Stomach (tissue), 8 donors: ENCODE measurements at regions not wholly inside any gene's neighbourhood (a gene's known extent, or its start where the extent isn't known, plus 50 kb on each side); places are given as distances from the start of the nearest gene placed in this dataset.

Experiments used
- DNase-seq, 2 donors: peaks; one replicate each; pipeline versions ENCODE4 v3.0.0 to v3.0.0-alpha.2; 2013 to 2019
- H3K27ac ChIP-seq, 5 donors: fragments of 200-600 bp in 4 of 5; sonication (generic) in 4 of 5; one replicate each; pipeline ENCODE4 v1.5.1; 2013 to 2019; ENCODE audit warnings: mild to moderate bottlenecking in 1 of 5, moderate library complexity in 1 of 5
- H3K27me3 ChIP-seq, 3 donors: fragments of 200-600 bp; sonication (generic); one replicate each; pipeline ENCODE4 v1.5.1; 2017 to 2019; ENCODE audit warnings: mixed run types in 1 of 3
- H3K36me3 ChIP-seq, 4 donors: fragments of 200-600 bp; sonication (generic); 1 replicate in 3 of 4; 2 replicates in 1 of 4; pipeline ENCODE4 v1.5.1; 2016 to 2019
- H3K4me1 ChIP-seq, 4 donors: fragments of 200-600 bp; sonication (generic); one replicate each; pipeline ENCODE4 v1.5.1; 2016 to 2019
- H3K4me3 ChIP-seq, 4 donors: fragments of 200-600 bp; sonication (generic) in 3 of 4; one replicate each; pipeline ENCODE4 v1.5.1; 2016 to 2019; ENCODE audit warnings: mild to moderate bottlenecking in 1 of 4
- H3K9me3 ChIP-seq, 4 donors: fragments of 200-600 bp; sonication (generic); one replicate each; pipeline ENCODE4 v1.5.1; 2016 to 2019
- EP300 ChIP-seq: sonication (generic); formaldehyde crosslinking; IDR thresholded peaks from one replicate; pipeline ENCODE4 v1.6.1; 2017; ENCODE audit warnings: antibody characterized with exemption
- POLR2A ChIP-seq, 4 donors: fragments of 450-650 bp; IDR thresholded peaks; one replicate each; pipeline ENCODE4 v1.6.1; 2016; ENCODE audit warnings: antibody characterized with exemption in 4 of 4, control low read depth in 2 of 4, mild to moderate bottlenecking in 1 of 4, moderate library complexity in 1 of 4
- POLR2AphosphoS5 ChIP-seq, 3 donors: sonication (generic); formaldehyde crosslinking; IDR thresholded peaks; one replicate each; pipeline ENCODE4 v1.6.1; 2016; ENCODE audit warnings: antibody characterized with exemption in 3 of 3
- WGBS, 5 donors: extraction: QIAGEN DNeasy Blood & Tissue Kit in 3 of 5; methylation state at CpG; one replicate each; pipeline versions ENCODE4 v1.1.5 to v1.1.7; 2013 to 2018; 5-methylcytosine and 5-hydroxymethylcytosine counted together
- intact Hi-C: fragments of 100-400 bp; cut with DNase I; formaldehyde crosslinking; loops from one replicate; pipeline ENCODE4 v1.15.1; 2023; ENCODE audit warnings: low total_unique reads
- TF ChIP-seq, protein P1 (sequence below), 7 experiments: fragments of 450-650 bp in 4 of 7; fragments of 200-600 bp in 3 of 7; sonication (generic) in 3 of 7; IDR thresholded peaks; one replicate each; pipeline ENCODE4 v1.5.1; 2016 to 2019; ENCODE audit warnings: antibody characterized with exemption in 7 of 7, control low read depth in 2 of 7, mild to moderate bottlenecking in 1 of 7
- donor health status: healthy with polysubstance abuse.
- donor health status: Bipolar disorder and iron deficiency.
- donor health status: healthy.

DNA sequence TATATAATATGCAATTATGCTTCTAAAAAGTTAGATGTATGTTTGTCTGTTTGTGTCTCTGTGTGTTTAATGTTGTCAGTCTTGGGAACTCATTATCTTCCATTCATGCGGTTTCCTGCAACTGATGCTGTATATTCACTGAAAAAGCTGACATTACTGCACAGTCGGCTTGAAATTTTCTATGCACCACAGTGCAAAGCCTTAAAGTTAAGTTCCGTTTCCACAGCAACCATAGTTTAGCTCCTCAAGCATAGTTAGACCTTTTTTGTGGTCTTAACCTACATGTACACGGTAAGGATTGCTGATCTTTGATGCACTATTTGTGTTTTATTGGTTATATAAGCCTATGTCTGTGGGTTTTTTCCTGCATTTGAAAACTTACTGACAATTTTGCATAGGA is 309.4 kb downstream of the KCNC2 start:
- no peak overlapping the region for H3K4me3 ChIP-seq
- H3K9me3 ChIP-seq: no peaks in the 10 kb centered on the region
- intact Hi-C loops: no loop called here
- H3K27me3 ChIP-seq: no peaks in the 10 kb centered on the region
- 82 to 86% (median 83%) methylated on average over 4 of the region's 4 CpGs for WGBS, 5 donors
- no peaks in the 10 kb centered on the region for H3K4me1 ChIP-seq
- no peak overlapping the region for H3K27ac ChIP-seq
- peak in 1 of 2 donors; percentile 7 for DNase-seq
- no peaks in the 10 kb centered on the region for H3K36me3 ChIP-seq
- TF ChIP-seq EP300: no peak
- TF ChIP-seq POLR2A (IDR thresholded peaks at IDR 0.05): no peak
- TF ChIP-seq, protein P1, sequence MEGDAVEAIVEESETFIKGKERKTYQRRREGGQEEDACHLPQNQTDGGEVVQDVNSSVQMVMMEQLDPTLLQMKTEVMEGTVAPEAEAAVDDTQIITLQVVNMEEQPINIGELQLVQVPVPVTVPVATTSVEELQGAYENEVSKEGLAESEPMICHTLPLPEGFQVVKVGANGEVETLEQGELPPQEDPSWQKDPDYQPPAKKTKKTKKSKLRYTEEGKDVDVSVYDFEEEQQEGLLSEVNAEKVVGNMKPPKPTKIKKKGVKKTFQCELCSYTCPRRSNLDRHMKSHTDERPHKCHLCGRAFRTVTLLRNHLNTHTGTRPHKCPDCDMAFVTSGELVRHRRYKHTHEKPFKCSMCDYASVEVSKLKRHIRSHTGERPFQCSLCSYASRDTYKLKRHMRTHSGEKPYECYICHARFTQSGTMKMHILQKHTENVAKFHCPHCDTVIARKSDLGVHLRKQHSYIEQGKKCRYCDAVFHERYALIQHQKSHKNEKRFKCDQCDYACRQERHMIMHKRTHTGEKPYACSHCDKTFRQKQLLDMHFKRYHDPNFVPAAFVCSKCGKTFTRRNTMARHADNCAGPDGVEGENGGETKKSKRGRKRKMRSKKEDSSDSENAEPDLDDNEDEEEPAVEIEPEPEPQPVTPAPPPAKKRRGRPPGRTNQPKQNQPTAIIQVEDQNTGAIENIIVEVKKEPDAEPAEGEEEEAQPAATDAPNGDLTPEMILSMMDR (IDR thresholded peaks at IDR 0.05): no peak
- no peak for TF ChIP-seq POLR2AphosphoS5 (IDR thresholded peaks at IDR 0.05)

DNA sequence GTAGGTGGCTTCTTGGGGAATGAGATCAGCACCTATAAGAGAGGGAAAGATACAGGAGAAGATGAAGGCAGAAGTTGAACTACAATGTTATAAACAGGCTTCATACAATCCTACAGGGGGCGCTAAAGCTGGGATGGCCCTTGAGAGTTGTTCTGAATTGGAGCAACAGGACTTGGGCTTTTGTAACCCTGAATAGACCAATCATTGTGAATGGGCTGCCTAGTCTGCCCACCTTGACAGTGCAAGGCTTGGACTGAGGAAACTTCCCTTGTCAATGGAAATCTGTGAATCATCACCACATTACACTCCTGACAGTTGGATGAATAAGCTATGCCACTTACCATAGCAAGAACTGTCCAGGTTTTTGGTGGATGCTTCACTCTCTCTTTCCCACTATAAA is 306.1 kb downstream of the KCNC2 start:
- no peak overlapping the region for H3K4me3 ChIP-seq
- H3K27ac ChIP-seq: no peak overlapping the region
- 0 to 14% (median 8%) methylated on average over 1 of the region's 1 CpG for WGBS, 5 donors
- no peaks in the 10 kb centered on the region for H3K27me3 ChIP-seq
- DNase-seq: no peak
- intact Hi-C loops: no loop called here
- no peaks in the 10 kb centered on the region for H3K9me3 ChIP-seq
- TF ChIP-seq, protein P1 (IDR thresholded peaks at IDR 0.05): no peak
- TF ChIP-seq POLR2A (IDR thresholded peaks at IDR 0.05) (no peak), POLR2AphosphoS5 (IDR thresholded peaks at IDR 0.05) (no peak), EP300 (no peak)
- no peaks in the 10 kb centered on the region for H3K4me1 ChIP-seq
- H3K36me3 ChIP-seq: no peaks in the 10 kb centered on the region

DNA sequence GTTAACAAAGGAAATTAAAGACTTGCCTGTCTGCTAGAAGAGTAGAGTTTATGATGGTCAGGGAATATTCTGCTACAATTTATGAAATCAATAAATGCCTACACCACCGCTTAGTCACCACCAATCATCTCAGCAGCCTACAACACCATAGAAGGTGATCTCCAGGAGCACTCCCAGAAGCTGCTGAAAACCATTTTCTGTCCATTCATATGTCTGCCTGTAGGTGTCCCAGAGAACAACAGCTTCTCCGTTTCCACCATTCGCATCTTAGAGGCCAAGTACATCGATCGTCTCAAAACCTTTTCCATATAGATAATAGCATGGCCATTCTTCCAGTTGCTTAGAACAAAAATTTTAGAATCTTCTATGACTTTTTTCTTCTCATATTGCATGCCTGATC is 303.4 kb downstream of the KCNC2 start:
- WGBS, 5 donors: 89 to 97% (median 94%) methylated on average over 5 of the region's 5 CpGs
- no peak overlapping the region for H3K27ac ChIP-seq
- no peaks in the 10 kb centered on the region for H3K27me3 ChIP-seq
- no peaks in the 10 kb centered on the region for H3K9me3 ChIP-seq
- DNase-seq: no peak
- no peak for TF ChIP-seq POLR2AphosphoS5 (IDR thresholded peaks at IDR 0.05)
- TF ChIP-seq, protein P1 (IDR thresholded peaks at IDR 0.05): no peak
- TF ChIP-seq EP300: no peak
- TF ChIP-seq POLR2A (IDR thresholded peaks at IDR 0.05): no peak
- no peak overlapping the region for H3K4me3 ChIP-seq
- intact Hi-C loops: no loop called here
- H3K36me3 ChIP-seq: no peaks in the 10 kb centered on the region
- H3K4me1 ChIP-seq: no peaks in the 10 kb centered on the region

DNA sequence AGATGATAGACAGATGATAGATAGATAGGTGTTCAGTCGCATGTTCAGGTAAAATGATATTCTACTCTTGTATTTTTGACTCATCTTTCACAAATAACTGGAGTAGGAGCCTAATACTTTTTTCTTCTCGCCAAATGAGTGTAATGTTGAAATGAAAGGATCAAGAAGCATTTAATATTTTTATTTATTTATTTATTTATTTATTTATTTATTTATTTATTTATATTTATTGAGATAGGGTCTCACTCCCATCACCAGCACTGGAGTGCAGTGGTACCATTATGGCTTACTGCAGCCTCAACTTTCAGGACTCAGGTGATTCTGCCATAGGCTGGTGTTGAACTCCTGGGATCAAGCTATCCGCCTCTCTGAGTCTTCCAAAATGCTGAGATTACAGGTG is 298.8 kb downstream of the KCNC2 start:
- Histone ChIP-seq H3K9me3 (no peaks in the 10 kb centered on the region), H3K4me3 (no peak overlapping the region), H3K27me3 (no peaks in the 10 kb centered on the region), H3K27ac (no peak overlapping the region), H3K4me1 (peaks cover 0 to 15% (median 2%) of the 10 kb centered on the region in 4 donors), H3K36me3 (no peaks in the 10 kb centered on the region)
- no peak for DNase-seq
- intact Hi-C loops: no loop called here
- WGBS, 5 donors: 93 to 98% (median 95%) methylated on average over 3 of the region's 3 CpGs
- TF ChIP-seq EP300 (no peak), POLR2AphosphoS5 (IDR thresholded peaks at IDR 0.05) (no peak), POLR2A (IDR thresholded peaks at IDR 0.05) (no peak)
- TF ChIP-seq, protein P1 (IDR thresholded peaks at IDR 0.05): no peak
